ENCODE measurements at regions not wholly inside any gene's neighbourhood (a gene's known extent, or its start where the extent isn't known, plus 50 kb on each side); places are given as distances from the start of the nearest gene placed in this dataset.

DNA sequence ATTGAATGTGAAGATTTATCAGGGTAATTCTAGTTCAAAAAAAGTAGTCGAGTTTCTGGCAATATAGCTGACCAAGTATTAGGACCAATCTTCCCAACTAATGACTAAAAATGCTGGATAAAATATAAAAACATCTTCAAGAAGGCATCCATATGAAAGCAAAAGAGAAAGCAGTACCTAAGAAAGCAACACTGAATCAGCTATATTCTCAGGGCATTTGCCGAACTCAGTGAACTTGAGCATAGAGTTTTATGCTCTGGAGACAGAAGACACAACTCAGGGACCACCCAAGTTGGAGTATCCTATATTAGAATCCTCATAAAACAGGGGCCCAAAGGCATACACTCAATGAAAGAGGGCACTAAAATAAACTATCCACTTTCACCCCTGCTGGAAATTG, 103.7 kb upstream of the HNRNPA3 start:
- no peak overlapping the region for H3K4me3 Mint-ChIP-seq
- no peaks in the 10 kb centered on the region for H3K4me1 Mint-ChIP-seq (ENCODE audit: low read depth)
- no peaks in the 10 kb centered on the region for H3K9me3 Mint-ChIP-seq
- no peaks in the 10 kb centered on the region for H3K36me3 Mint-ChIP-seq (ENCODE audit: low read depth)
- H3K27me3 Mint-ChIP-seq (ENCODE audit: insufficient read depth) = no peaks in the 10 kb centered on the region; the same call in 1 of the 2 replicates
- no peak for DNase-seq
- no peak overlapping the region for H3K27ac Mint-ChIP-seq
- TF ChIP-seq, protein P1, sequence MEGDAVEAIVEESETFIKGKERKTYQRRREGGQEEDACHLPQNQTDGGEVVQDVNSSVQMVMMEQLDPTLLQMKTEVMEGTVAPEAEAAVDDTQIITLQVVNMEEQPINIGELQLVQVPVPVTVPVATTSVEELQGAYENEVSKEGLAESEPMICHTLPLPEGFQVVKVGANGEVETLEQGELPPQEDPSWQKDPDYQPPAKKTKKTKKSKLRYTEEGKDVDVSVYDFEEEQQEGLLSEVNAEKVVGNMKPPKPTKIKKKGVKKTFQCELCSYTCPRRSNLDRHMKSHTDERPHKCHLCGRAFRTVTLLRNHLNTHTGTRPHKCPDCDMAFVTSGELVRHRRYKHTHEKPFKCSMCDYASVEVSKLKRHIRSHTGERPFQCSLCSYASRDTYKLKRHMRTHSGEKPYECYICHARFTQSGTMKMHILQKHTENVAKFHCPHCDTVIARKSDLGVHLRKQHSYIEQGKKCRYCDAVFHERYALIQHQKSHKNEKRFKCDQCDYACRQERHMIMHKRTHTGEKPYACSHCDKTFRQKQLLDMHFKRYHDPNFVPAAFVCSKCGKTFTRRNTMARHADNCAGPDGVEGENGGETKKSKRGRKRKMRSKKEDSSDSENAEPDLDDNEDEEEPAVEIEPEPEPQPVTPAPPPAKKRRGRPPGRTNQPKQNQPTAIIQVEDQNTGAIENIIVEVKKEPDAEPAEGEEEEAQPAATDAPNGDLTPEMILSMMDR (IDR thresholded peaks at IDR 0.05) = no peak

DNA sequence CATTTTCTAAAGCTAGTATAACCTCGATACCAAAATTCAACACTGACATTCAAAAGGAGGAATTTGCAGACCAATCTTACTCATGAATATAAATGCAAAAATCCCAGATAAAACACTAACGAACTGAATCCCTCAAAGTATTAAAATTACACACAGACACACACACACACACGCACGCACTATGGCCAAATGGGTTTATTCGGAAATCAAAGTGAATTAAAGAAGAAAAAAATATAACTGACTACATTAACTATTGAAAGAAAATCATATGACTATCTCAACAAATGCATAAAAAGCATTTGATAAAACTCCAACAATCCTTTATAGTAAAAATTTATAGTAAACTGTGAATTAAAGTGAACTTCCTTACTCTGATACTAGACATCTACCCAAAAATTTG, 97.9 kb upstream of the HNRNPA3 start:
- Mint-ChIP-seq H3K27ac (no peak overlapping the region), H3K27me3 (ENCODE audit: insufficient read depth) (no peaks in the 10 kb centered on the region; the same call in 1 of the 2 replicates), H3K9me3 (no peaks in the 10 kb centered on the region), H3K4me1 (ENCODE audit: low read depth) (no peaks in the 10 kb centered on the region), H3K36me3 (ENCODE audit: low read depth) (no peaks in the 10 kb centered on the region), H3K4me3 (no peak overlapping the region)
- DNase-seq = no peak
- TF ChIP-seq, protein P1 (IDR thresholded peaks at IDR 0.05) = no peak

DNA sequence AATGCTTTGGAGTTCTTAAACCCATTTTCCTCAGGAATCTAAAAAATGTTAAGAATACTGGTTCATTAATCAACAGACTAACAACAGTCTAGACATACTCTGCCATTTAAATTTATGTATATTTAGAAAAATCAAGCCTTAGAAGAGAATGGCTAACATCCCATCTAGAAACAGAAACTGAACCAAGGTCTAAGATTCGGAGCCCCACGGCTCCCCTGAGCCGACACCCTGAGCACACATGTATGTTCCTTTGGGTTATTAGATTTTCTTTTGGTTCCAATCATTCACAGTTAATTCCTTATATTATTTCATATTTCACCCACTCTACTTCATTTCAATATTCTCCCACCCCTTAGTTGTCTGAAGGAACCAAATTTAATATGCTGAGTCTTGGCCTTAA, 94.8 kb upstream of the HNRNPA3 start:
- Mint-ChIP-seq H3K27ac (no peak overlapping the region), H3K4me1 (ENCODE audit: low read depth) (no peaks in the 10 kb centered on the region), H3K36me3 (ENCODE audit: low read depth) (no peaks in the 10 kb centered on the region), H3K9me3 (no peaks in the 10 kb centered on the region), H3K27me3 (ENCODE audit: insufficient read depth) (no peaks in the 10 kb centered on the region; the same call in none of the 2 replicates), H3K4me3 (no peak overlapping the region)
- DNase-seq = no peak
- TF ChIP-seq, protein P1 (IDR thresholded peaks at IDR 0.05) = no peak

DNA sequence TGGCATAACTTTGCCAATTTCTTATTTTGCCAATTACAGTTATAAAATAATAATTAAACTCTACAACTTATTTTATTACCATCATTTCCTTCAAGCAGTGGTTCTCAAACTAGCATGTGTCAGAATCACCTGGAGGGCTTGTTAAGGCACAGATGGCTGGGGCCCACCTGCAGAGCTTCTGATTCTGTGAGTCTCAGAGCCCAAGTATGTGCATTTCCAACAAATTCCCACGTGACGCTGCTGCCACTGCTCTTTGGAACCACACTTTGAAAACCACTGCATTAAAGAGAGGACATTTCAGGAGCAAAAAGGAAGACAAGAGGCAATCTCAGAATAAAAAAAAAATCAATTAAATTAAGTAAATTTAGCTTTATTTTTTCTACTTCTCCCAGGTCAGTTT, 94.0 kb upstream of the HNRNPA3 start:
- no peaks in the 10 kb centered on the region for H3K4me1 Mint-ChIP-seq (ENCODE audit: low read depth)
- H3K4me3 Mint-ChIP-seq = no peak overlapping the region
- no peak overlapping the region for H3K27ac Mint-ChIP-seq
- DNase-seq = no peak
- TF ChIP-seq, protein P1 (IDR thresholded peaks at IDR 0.05) = no peak
- peaks cover 3% of the 10 kb centered on the region for H3K27me3 Mint-ChIP-seq (ENCODE audit: insufficient read depth)
- no peaks in the 10 kb centered on the region for H3K9me3 Mint-ChIP-seq
- no peaks in the 10 kb centered on the region for H3K36me3 Mint-ChIP-seq (ENCODE audit: low read depth)

DNA sequence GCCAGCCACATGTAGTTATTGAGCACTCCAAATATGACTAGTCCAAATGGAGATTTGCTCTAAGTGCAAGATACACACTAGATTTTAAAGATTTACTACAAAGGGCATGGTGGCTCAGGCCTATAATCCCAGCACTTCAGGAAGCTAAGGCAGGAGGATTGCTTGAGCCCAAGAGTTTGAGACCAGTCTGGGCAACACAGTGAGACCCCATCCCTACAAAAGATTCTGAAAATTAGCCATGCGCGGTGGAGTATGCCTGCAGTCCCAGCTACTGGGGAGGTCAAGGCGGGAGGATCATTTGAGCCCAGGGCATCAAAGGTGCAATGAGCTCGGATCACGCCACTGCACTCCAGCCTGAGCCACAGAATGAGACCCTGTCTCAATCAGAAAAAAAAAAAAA, 93.5 kb upstream of the HNRNPA3 start:
- no peak for DNase-seq
- no peak overlapping the region for H3K4me3 Mint-ChIP-seq
- no peaks in the 10 kb centered on the region for H3K9me3 Mint-ChIP-seq
- no peaks in the 10 kb centered on the region for H3K4me1 Mint-ChIP-seq (ENCODE audit: low read depth)
- TF ChIP-seq, protein P1 (IDR thresholded peaks at IDR 0.05) = no peak
- peaks cover 3% of the 10 kb centered on the region for H3K27me3 Mint-ChIP-seq (ENCODE audit: insufficient read depth)
- no peak overlapping the region for H3K27ac Mint-ChIP-seq
- no peaks in the 10 kb centered on the region for H3K36me3 Mint-ChIP-seq (ENCODE audit: low read depth)

DNA sequence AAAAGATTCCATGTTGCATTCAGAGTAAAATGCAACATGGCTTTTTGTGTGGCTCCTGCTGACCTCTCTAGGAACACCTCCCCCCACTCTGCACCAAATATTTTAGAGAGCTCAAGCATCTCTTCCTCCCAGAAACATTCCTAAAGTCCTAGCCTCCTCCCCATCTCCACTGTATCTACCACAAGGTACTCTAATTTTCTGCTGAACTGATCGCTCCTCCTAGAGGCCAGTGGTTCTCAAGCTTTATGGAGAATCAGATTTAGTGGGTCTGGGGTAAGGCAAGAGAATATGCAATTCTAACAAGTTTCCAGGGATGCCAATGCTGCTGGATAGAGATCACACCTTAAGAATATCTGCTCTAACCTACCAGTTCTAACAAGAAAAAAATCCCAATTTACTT, 89.5 kb upstream of the HNRNPA3 start:
- Mint-ChIP-seq H3K27ac (no peak overlapping the region), H3K36me3 (ENCODE audit: low read depth) (no peaks in the 10 kb centered on the region), H3K27me3 (ENCODE audit: insufficient read depth) (peaks cover 3% of the 10 kb centered on the region), H3K4me1 (ENCODE audit: low read depth) (no peaks in the 10 kb centered on the region), H3K4me3 (no peak overlapping the region), H3K9me3 (no peaks in the 10 kb centered on the region)
- TF ChIP-seq, protein P1 (IDR thresholded peaks at IDR 0.05) = no peak
- DNase-seq = no peak
